Colon (tissue), 2 donors: ENCODE measurements at regions not wholly inside any gene's neighbourhood (a gene's known extent, or its start where the extent isn't known, plus 50 kb on each side); places are given as distances from the start of the nearest gene placed in this dataset.
"Not testable (repeated sequence)": the region's sequence is repeated elsewhere in the genome, so short reads cannot be mapped to it uniquely, and the experiment has no call there.

Experiments
- FAIRE-seq: peaks from 2 replicates; lab custom pipeline; 2012; peaks lifted over from hg19 to GRCh38; lab: Jason Lieb, UNC
- donor health status: control.
- donor health status: control.

DNA sequence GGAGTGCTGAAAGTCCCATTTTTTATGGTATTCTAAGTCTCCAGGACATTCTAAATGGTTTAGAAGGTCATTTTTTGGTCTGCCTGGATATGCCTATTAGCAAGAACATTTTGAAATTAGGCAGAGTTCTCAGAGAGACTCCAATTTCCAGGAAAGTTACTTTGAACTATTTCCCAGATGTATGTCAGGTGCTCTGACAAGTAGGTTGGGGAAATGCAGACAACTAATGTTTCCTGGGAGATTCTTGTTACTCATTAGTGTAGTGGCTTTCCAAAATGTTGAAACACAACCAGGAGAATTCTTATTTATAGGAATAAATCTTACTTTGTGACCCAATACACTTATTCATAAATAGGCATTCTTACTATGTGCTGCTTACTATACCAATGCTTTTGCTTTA is 268.4 kb downstream of the ZNF37A start:
- FAIRE-seq: not testable (repeated sequence)

DNA sequence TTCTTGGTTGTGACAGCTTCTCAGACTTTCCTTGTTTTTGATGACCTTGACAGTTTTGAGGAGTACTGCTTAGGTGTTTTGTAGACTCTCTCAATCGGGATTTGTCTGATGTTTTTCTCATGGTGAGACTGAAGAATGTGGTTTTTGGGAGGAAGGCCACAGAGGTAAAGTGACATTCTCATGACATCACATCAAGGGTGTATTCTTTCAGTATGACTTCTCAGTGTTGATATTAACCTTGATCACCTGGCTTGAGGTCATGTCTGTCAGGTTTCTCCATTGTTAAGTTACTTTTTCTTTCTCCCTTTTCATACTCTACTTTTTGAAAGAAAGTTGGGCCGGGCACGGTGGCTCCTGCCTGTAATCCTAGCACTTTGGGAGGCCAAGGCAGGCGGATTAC is 269.9 kb downstream of the ZNF37A start:
- not testable (repeated sequence) for FAIRE-seq

DNA sequence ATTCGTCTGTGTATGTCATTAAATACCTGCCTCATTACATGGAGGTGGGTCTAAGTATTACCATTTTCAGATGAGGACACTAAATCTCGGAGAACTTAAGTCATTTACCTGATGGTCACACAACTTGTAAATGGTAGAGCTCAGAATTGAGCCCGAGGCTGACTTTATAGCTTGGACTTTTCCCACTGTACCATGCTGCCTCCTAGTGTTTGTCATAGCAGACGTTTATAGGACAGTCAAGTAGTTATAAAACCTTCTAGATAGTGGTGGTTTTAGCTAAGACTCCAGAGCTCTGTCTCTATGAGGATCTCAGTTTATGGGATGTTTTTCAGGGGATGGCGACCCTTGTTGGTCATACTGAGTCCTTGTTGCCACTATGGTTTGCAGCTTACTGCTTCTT is 271.8 kb downstream of the ZNF37A start:
- FAIRE-seq: not testable (repeated sequence)

DNA sequence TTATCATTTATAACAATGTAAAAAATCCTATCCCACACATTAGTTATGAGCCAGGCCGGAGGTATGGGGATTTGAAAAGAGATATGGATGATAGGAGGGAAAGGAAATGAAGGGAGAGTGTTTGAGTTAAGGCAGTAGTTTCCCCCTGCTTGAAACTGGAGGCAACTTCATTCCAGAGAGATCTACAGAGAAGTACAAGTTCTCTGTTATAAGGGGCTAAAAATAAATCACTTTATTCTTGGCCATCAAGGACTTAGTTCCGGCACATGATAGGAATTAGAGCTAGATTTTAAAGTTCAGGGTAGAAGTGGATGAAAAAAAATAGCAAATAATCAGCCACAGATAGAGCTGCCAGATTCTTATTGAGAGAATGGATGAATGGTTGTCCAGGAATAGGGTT is 289.7 kb downstream of the ZNF37A start:
- not testable (repeated sequence) for FAIRE-seq

DNA sequence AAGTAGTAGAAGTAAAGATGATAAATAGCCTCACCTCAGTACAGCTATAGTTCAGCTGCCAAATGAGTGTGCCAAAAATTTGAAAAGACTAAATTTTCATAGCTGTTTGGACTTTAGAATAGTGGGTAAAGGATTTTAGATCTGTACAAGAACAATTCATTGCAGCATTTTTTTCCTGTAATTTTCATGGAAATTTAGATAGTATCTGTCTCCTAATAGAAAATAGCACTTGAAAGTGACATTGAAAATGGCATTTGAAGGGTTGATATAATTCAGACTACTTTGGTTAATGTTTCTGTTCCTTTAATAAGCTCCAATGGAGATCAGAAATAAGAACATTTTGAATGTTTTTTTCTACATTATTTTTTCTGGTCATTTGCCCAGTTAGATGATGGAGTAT is 292.7 kb downstream of the ZNF37A start:
- not testable (repeated sequence) for FAIRE-seq

DNA sequence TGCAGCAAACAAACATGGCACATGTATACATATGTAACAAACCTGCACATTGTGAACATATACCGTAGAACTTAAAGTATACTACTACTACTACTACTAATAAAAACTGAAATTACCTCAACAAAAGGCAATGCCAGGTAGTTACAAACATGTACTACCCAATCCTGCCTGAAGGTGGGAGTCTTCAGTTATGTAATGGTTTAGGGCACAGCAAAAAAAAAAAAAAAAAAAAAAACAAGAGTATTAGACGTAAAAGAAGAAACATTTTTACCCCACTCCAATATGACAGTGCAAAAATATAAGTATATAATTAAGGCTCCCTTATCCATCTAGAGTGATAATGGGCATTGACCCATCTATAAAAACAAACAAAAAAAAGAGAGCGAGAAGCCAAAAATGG is 296.6 kb downstream of the ZNF37A start:
- not testable (repeated sequence) for FAIRE-seq

DNA sequence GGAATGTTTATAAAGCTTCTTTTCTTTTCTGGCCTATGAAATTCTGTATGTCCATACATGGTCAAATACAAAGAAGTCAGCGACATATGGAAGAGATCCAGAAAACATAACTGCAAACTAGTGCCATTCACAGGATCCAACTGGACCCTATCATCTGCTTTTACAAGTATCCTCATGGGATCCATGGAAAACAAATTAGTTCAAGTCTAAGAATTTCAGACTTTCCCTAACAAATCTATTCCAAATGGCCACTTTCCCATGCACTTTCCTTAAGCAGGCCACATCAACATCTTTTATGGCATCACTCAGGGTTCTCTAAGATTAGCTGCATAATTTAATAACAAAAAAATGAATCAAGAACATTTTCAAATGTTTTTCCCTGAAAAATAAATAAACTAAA is 301.3 kb downstream of the ZNF37A start:
- not testable (repeated sequence) for FAIRE-seq

DNA sequence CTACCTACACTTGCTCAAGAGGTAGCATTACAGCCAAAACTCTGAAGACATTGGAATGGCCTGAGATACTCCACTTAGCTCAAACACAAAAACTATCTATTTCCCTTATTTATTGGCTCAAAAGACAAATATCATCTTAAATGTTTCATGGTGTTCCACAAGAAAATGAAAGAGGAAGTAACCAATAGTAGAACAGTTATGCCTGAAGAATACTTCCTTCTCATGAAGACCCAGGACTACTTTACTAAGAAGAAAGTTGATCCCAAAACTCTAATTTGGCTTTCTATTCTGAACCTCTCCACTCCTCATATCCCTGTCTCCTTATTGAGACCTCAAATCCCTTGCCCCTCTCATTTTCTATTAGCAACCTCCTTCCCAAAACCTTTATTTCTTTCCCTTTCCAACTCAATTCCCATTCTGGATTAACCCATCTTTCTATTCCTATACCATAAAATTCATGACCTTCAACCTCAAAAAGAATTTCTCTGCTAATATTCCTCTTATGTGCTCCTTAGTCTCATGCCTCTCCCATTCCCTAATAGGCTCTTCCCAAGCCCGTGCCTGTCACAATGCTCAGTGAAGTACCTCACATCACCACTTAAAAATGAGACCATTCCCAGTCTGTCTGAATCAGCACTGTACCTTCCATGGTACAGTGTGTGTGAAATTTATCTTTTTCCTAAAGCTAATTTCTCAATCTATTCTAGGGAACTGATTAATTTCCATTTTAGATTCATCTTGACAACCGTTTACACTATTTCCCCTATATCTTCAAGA is 302.2 kb downstream of the ZNF37A start:
- FAIRE-seq: not testable (repeated sequence)

DNA sequence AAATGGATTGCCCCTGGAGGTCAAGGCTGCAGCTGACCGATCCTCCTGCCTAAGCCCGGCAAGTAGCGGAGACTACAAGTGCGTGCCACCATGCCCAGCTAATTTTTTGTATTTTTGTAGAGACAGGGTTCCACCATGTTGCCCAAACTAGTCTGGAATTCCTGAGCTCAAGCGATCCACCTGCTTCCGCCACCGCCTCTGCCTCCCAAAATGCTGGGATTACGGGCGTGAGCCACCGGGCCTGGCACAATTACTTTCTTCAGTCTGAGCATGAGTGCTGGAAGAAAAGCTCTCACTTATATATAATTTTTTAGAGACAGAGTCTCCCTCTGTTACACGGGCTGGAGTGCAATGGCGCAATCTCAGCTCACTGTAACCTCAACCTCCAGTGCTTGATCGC is 307.4 kb downstream of the ZNF37A start:
- FAIRE-seq: not testable (repeated sequence)

DNA sequence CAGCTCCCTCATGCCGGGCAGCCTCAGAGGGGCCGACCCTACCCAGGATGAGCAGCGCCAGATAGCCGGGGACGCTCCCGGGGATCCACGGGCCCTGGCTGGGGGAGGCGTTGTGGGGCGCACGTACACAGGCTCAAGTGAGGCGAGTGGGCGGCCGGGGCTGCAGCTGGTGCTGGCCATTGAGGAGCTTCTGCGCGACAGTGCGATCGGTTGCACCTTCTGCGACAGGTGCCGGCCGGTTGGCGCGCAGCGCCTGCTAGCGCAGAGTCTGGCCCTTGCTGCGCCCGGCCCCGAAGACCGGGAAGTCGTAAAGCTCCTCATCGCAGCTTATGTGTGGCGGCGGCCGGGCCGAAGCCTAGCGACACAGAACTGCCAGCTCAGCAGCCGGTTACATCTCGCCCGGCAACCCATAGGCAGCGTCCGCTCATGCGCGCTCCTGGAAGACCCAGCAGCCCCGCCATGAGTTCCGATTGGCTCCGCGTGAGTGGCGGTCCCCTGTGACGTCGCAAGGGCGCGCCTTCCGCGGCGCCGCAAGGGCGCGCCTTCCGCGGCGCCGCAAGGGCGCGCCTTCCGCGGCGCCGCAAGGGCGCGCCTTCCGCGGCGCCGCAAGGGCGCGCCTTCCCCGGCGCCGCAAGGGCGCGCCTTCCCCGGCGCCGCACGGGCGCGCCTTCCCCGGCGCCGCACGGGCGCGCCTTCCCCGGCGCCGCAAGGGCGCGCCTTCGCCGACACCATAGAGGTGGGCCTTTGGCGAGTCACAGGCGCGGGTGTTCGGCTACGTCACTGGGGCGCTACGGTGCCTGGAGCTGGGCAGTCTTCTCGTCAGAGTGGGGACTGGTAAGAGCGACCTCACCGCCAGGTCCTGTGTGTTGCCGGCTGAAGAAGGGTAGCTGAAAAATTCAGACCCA is 308.6 kb downstream of the ZNF37A start:
- FAIRE-seq: not testable (repeated sequence)

DNA sequence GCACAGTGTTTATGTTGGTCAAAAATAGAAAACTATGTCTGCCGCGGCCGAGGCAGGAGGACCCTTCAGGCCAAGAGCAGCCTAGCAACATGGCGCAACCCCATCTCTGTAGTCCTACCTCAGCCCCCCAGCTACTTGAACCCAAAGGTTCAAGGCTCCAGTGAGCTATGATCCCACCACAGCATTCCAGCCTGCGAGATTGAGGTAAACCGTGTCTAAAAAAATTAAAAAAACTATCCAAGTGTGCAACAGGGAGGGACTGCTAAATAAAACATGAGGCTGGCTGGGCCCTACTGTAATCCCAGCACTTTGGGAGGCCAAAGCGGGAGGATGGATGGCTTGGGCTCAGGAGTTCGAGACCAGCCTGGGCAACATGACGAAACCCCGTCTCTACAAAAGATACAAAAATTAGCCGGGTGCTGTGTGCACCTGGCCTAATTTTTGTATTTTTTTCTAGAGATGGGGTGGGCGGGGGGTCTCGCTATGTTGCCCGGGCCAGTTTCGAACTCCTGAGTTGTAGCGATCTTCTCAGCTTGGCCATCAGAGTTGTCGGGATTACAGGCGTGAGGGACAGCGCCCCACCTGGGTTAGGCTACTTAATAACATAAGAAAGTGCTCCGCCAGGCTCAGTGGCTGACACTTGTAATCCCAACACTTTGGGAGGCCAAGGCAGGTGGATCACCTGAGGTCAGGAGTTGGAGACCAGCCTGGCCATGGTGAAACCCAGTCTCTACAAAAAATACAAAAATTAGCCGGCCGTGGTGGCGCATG is 309.4 kb downstream of the ZNF37A start:
- FAIRE-seq: not testable (repeated sequence)

DNA sequence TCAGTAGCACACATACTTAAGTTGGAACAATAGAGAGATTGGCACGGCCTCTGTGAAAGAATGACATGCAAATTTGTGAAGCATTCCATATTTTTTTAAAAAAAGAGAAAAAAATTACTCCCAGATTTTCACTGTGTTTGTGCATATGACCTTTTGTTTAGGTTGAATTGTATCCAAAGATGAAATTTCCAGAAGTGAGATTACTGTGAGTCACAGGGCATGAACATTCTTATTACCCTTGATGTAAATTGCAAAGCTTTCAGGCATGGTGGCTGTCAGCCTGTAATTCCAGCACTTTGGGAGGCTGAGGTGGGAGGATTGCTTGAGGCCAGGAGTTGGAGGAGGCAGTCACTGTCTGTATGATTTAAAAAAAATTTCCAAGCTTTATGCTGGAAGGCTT is 329.5 kb downstream of the ZNF37A start:
- FAIRE-seq: not testable (repeated sequence)

DNA sequence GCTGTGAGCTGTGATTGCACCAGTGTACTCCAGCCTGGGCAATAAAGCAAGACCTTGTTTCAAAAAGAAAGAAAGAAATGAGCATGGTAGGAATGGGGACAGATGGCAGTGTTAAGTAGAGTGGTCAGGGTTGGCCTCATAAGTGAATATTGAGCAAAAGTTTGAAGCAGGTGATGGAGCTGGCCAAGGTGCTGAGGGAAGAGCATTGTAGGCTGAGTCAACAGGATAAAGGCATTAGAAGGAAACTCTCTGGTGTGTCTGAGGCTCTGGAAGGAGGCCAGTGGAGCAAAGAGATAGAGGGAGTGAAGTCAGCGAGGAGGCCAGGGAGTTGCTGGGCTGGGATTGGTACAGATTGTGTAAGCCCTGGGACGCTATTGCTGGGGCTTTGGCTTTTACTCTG is 336.1 kb downstream of the ZNF37A start:
- FAIRE-seq: not testable (repeated sequence)

DNA sequence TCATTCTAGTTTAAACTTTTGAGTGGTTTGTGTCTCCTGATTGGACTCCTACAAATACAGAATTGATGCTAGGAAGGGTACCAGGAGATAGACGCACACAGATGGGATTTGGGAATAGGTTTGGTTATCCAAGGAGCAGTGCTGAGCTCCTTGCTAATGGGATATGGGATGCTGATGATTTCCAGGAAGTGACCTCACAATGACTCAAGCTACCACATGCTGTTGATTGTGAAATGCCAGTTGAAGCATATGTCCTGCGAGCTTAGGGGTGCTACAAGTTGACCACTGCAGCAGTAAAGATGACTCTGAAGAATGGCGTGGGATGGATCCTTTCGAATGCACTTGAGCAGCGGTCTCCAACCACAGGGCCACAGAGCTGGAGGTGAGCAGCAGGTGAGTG is 343.2 kb downstream of the ZNF37A start:
- not testable (repeated sequence) for FAIRE-seq

DNA sequence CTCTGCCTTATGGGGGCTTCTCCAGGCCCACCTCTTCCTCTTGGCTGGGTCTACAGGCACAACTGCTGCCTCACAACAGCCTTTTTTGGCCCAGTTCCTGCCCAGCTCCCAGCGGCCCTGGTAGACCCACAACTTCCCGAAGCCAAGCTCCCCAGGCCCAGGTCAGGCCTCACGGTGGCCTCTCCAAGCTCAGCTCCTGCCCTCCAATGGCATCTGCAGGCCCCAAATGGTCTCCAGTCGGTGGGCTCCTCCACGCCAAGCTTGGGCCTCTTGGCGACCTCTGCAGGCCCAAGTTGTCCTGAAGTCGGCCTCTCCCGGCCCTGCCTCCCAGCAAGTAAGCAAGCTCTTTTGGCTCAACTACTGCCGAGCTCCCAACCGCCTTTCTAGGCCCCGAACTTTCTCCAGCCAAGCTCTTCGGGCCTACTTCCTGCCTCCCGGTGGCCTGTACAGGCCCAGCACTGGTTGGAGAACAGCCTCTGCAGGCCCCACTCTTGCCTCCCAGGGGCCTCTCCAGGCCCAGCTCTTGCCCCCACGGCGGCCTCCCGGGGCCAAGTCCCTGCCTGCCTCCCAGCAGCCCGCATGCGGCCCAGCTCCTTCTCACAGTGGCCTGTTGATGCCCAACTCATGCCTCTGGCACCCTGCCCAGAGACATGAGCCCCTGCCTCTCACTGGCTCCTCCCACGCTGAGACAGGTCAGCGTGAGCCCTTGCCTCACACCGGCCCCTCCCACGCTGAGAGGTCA is 354.6 kb downstream of the ZNF37A start:
- not testable (repeated sequence) for FAIRE-seq

DNA sequence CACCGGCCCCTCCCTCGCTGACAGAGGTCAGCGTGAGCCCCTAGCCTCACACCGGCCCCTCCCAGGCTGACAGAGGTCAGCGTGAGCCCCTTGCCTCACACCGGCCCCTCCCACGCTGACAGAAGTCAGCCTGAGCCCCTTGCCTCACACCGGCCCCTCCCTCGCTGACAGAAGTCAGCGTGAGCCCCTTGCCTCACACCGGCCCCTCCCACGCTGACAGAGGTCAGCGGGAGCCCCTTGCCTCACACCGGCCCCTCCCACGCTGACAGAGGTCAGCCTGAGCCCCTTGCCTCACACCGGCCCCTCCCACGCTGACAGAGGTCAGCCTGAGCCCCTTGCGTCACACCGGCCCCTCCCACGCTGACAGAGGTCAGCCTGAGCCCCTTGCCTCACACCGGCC is 355.5 kb downstream of the ZNF37A start:
- FAIRE-seq: not testable (repeated sequence)

DNA sequence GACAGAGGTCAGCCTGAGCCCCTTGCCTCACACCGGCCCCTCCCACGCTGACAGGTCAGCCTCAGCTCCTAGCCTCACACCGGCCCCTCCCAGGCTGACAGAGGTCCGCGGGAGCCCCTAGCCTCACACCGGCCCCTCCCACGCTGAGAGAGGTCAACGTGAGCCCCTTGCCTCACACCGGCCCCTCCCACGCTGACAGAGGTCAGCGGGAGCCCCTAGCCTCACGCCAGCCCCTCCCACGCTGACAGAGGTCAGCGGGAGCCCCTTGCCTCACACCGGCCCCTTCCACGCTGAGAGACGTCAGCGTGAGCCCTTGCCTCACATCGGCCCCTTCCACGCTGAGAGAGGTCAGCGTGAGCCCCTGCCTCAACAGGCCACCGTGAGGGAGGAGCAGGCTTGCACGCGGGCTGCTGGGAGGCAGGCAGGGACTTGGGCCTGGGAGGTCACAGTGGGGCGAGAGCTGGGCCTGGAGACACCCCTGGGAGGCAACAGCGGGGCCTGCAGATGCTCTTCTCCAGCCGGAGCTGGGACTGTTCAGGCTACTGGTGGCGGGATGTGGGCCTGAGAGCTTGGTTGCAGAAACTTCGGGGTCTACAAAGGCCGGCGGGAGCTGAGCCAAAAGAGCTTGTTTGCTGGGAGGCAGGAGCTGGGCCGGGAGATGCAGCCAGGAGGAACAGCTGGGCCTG is 356.4 kb downstream of the ZNF37A start:
- FAIRE-seq: not testable (repeated sequence)

DNA sequence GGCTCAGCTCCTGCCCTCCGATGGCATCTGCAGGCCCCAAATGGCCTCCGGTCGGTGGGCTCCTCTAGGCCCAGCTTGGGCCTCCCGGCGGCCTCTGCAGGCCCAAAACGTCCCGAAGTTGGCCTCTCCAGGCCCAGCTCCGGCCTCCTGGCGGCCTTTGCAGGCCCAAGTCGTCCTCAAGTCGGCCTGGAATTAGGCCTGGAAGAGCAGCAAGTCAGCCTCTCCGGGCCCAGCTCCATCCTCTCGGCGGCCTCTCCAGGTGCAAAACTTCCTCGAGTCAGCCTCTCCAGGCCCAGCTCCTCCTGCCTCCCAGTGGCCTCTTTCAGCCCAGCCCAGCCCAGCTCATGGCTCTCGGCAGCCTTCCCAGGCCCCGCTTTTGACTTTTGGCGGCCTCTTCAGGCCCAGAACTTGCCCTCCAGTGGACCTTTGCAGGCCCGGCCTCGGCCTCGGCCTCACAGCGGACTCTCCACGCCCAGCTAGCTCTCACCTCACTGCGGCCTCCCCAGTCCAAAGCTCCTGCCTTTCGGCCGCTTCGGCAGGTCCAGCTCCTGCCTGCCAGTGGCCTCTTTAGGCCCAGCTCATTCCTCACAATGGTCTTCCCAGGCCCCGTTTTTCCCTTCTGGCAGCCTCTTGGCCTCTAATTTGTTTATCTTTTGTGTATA is 357.3 kb downstream of the ZNF37A start:
- FAIRE-seq: not testable (repeated sequence)
